Astrocyte of the spinal cord (primary cell): ENCODE measurements at regions not wholly inside any gene's neighbourhood (a gene's known extent, or its start where the extent isn't known, plus 50 kb on each side); places are given as distances from the start of the nearest gene placed in this dataset.

Source experiments
- DNase-seq: peaks from one replicate; pipeline ENCODE4 v3.0.0; 2011; ENCODE audit warnings: low read depth, low spot score
- H3K4me3 ChIP-seq: 2 replicates; pipeline ENCODE4 v1.5.1; 2011; ENCODE audit warnings: low read depth, mild to moderate bottlenecking, low read length, moderate library complexity
- in situ Hi-C: cut with HindIII; loops from 2 replicates; pipeline ENCODE4 v1.10.0; 2017; ENCODE audit warnings: low sequenced_read_pairs
- TF ChIP-seq, protein P1 (sequence below): IDR thresholded peaks from 2 replicates; pipeline ENCODE4 v1.5.1; 2012; ENCODE audit warnings: low read depth, mild to moderate bottlenecking, low read length, inconsistent platforms

- H3K4me3 ChIP-seq = no peak overlapping the region
- TF ChIP-seq, protein P1, sequence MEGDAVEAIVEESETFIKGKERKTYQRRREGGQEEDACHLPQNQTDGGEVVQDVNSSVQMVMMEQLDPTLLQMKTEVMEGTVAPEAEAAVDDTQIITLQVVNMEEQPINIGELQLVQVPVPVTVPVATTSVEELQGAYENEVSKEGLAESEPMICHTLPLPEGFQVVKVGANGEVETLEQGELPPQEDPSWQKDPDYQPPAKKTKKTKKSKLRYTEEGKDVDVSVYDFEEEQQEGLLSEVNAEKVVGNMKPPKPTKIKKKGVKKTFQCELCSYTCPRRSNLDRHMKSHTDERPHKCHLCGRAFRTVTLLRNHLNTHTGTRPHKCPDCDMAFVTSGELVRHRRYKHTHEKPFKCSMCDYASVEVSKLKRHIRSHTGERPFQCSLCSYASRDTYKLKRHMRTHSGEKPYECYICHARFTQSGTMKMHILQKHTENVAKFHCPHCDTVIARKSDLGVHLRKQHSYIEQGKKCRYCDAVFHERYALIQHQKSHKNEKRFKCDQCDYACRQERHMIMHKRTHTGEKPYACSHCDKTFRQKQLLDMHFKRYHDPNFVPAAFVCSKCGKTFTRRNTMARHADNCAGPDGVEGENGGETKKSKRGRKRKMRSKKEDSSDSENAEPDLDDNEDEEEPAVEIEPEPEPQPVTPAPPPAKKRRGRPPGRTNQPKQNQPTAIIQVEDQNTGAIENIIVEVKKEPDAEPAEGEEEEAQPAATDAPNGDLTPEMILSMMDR = no peak
- no peak for DNase-seq
- in situ Hi-C loops = no loop called here
These were observed 64.6 kb upstream of the TAPT1 start for GRCh38 chr4:16290681-16291420.

DNA sequence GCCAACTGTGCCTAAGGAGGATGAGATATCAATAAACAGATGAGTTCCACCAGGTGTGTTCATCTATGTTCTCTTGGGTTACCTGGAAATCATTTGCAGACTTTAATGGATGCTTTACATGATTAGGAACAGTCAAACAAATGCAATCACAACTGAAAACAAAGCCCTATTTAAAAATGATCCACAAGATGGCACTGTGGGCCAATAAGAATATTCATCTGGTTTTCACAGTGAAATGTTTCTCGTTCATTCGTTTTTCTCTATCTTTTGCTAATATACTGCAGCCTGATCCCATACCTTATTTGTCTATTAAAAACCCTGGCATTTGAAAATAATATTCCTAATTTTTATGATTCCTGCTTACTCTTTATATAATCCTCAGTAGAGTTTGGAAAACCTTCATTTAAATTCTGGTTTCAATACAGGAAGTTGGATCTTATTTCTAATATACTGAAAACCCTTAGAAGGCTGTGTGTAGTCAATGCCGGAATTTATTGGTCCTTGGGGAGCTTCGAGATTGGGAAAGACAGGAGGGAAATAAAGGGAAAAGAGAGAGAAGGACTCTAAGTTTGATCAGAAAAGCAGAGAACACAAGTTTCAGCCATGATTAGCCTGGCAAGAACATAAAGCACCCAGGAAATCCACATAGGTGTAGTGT is 63.8 kb upstream of the TAPT1 start:
- peak; percentile 52 for DNase-seq
- in situ Hi-C loops = no loop called here
- TF ChIP-seq, protein P1 = peak; percentile 48
- H3K4me3 ChIP-seq = no peak overlapping the region

DNA sequence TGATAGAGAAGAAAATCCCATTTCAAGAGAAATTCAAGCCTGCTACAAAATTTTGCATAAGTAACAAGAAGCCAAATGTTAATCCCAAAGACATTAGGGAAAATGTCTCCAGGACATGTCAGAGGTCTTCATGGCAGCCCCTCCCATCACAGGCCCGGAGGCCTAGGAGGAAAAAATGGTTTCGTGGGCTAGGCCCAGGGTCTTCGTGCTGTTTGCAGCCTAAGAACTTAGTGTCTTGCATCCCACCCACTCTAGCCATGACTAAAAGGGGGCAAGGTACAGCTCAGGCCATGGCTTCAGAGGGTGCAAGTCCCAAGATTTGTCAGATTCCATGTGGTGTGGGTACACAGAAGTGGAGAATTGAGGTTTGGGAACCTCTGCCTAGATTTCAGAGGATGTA is 57.8 kb upstream of the TAPT1 start:
- no peak overlapping the region for H3K4me3 ChIP-seq
- no peak for DNase-seq
- TF ChIP-seq, protein P1 = no peak
- in situ Hi-C loops = no loop called here

GRCh38 chr4:16278178-16278577 is 51.9 kb upstream of the TAPT1 start:
- no peak for DNase-seq

More at GRCh38 chr4:16278178-16278577, 51.9 kb upstream of the TAPT1 start:
- TF ChIP-seq, protein P1 = peak; percentile 10
- in situ Hi-C loops = no loop called here
- H3K4me3 ChIP-seq = no peak overlapping the region
